C4-2B (cell line): ENCODE measurements at regions not wholly inside any gene's neighbourhood (a gene's known extent, or its start where the extent isn't known, plus 50 kb on each side); places are given as distances from the start of the nearest gene placed in this dataset.

Experiments
- H3K27ac ChIP-seq: fragments of 450-650 bp; 2 replicates; pipeline ENCODE4 v1.5.1; 2017
- ZFX ChIP-seq: fragments of 450-650 bp; IDR thresholded peaks from 2 replicates; pipeline ENCODE4 v1.6.1; 2017
- TF ChIP-seq, protein P1 (sequence below): fragments of 450-650 bp; conservative IDR thresholded peaks from 2 replicates; pipeline ENCODE4 v1.5.1; 2017; ENCODE audit warnings: mild to moderate bottlenecking

DNA sequence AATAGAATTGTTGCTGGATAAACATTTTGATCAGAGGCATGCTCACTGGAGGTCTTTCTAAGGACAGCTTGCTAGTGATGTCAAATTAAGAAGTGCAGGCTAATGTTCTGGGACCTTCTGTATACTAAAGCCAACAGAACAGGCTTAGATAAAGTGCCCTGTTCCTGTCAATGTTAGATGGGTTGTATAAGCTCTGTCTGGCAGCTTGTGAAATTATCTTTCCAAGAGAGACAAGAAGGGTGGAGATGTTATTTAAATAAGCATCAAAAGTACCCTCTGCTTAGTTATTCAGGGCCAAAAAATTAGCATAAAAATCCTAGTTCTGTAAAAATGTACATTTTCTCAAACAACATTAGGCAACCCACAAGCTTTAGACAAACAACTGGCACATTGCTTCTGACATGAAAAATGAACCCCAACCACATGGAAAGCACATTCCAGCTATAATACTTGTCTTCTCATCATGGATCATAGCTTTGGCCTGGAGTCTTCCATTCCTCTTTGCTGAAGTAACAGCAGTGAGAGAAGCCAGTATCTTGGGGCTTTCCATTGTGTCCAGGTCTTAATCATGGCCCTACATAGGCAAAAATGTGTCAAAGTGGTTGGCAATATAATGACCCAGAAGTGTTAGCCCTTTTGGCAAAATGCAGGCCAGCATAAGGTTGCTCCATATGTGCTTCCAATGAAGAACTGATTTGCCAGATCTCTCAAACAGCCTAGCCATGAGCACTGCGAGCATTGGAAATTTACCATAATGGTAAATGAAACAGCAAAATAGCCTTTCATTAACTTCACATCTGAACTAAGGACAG lies 478.1 kb upstream of the ZNF804A start:
- no peak overlapping the region for H3K27ac ChIP-seq
- TF ChIP-seq, protein P1, sequence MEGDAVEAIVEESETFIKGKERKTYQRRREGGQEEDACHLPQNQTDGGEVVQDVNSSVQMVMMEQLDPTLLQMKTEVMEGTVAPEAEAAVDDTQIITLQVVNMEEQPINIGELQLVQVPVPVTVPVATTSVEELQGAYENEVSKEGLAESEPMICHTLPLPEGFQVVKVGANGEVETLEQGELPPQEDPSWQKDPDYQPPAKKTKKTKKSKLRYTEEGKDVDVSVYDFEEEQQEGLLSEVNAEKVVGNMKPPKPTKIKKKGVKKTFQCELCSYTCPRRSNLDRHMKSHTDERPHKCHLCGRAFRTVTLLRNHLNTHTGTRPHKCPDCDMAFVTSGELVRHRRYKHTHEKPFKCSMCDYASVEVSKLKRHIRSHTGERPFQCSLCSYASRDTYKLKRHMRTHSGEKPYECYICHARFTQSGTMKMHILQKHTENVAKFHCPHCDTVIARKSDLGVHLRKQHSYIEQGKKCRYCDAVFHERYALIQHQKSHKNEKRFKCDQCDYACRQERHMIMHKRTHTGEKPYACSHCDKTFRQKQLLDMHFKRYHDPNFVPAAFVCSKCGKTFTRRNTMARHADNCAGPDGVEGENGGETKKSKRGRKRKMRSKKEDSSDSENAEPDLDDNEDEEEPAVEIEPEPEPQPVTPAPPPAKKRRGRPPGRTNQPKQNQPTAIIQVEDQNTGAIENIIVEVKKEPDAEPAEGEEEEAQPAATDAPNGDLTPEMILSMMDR = no peak
- no peak for TF ChIP-seq ZFX

DNA sequence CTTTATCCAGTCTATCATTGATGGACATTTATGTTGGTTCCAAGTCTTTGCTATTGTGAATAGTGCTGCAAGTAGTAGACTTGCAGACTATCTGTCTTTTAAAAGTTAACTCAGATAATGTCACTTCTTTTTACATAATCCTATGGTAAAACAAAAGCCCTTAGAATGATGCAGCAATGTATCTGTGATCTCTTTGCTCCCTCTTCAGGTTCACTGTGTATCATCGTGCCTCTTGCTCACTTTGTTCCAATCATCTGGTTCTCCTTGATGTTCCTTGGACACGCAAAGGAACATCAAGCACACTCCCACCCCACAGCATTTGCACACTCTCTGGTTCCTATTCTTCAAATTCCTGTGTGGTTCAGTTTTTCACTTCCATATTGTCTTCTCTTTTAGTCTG lies 472.5 kb upstream of the ZNF804A start:
- no peak overlapping the region for H3K27ac ChIP-seq
- TF ChIP-seq, protein P1 = no peak; the same call in 1 of the 2 replicates
- no peak for TF ChIP-seq ZFX

DNA sequence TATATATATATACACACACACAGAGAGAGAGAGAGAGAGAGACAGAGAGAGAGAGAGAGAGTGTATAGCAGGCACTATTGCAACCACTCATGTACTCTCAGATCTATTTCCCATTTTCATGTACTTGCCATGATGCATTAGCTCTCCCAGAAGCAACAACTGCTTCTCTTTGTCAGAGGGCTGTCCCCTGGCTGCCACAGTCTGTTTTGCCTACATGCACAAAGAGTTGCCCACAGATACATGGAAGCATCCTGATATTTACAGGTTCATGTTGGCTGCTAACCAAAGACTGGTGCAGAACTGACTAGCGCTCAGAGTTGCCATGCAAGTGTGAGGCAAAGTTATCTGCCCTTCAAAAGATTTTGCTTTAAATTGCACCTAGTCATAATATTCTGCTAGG lies 469.3 kb upstream of the ZNF804A start:
- no peak overlapping the region for H3K27ac ChIP-seq
- no peak for TF ChIP-seq ZFX
- TF ChIP-seq, protein P1 = no peak

DNA sequence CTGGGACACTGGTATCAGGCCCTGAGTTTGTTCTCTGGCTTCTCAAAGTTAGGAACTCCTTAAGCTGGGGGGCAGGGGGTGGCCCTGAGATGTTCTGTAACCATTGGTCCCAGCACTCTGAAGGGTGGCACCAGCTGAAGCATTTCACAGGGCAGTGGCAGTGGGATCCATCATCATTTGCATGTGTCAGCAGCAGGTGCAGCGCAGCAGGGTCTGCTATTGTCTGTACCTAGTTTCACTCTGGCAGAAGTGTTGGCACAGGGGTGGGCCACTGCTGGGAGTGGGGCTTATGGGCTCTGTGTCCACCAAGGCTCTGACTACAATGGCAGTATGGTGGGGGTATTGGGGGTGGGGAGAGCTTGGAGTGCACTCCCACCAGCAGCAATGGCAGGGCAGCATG lies 460.4 kb upstream of the ZNF804A start:
- no peak overlapping the region for H3K27ac ChIP-seq
- TF ChIP-seq ZFX = no peak
- TF ChIP-seq, protein P1 = no peak

DNA sequence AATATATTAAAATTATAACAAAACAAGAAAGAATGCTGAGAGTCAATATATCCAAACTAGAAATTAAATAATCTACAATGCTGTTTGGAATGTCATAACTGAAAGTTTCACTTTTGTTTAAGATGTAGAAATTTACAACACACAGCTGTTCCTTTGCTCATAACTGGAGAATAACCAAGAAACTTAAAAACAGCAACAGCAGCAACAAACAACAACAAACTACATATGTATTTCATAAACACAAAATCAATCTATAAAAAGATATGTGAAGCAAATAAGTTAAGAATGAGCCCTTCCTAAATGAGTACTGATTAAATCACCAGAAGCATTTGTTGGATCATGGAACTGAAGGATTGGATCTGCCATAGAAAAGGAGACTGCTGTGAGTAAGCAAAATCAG lies 456.5 kb upstream of the ZNF804A start:
- H3K27ac ChIP-seq = no peak overlapping the region
- no peak for TF ChIP-seq ZFX
- TF ChIP-seq, protein P1 = no peak

DNA sequence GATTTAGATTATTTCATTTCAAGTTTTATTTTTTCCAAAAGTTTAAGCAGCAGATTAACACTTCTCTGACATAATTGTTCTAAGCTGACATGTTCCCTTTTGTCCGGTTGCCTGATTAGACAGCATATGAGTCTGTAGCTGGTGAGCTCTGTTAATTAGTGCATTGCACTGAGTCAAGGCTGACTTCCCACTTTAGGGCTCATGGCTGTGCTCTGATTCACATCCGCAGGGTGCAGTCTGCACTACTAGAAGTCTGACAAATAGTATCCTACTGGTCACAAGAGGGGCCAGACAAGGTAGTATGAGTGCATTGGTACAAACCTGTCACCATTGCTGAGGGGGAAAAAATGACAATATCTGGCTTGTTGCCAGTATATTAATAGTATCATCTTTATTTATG lies 443.9 kb upstream of the ZNF804A start:
- H3K27ac ChIP-seq = no peak overlapping the region
- TF ChIP-seq, protein P1 = no peak
- no peak for TF ChIP-seq ZFX

DNA sequence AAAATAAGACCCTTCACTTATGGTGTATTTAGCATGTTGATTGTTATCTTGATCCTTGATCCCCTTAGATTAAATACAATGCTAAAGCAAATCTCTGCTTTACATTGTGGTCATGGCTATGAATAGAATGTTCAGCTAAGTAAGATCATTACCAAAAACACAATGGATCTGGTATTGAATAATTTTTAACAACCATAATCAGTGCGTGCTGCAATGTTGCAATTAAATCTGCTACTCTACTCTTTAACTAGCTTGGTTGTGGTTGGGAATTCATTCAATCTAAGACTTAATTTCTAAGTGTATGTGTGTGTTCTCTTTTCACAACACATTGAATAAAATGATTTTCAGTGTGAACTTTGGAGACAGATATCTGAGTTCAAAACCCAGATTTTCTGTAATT lies 442.5 kb upstream of the ZNF804A start:
- TF ChIP-seq ZFX = no peak
- TF ChIP-seq, protein P1 = no peak
- no peak overlapping the region for H3K27ac ChIP-seq
